ENCODE measurements at regions not wholly inside any gene's neighbourhood (a gene's known extent, or its start where the extent isn't known, plus 50 kb on each side); places are given as distances from the start of the nearest gene placed in this dataset.

- Histone ChIP-seq H4K91ac (ENCODE audit: insufficient read length, low read depth, low read length) (no peak overlapping the region), H3K27ac (ENCODE audit: insufficient read length, low read depth, low read length) (no peak overlapping the region)
- H3K27ac Mint-ChIP-seq = no peak overlapping the region
Measured at GRCh38 chr10:120369856-120370276, 87.2 kb upstream of the PLPP4 start.

More at GRCh38 chr10:120369856-120370276, 87.2 kb upstream of the PLPP4 start:
- no peak overlapping the region for H3K9ac ChIP-seq (ENCODE audit: extremely low read depth, insufficient read length, low read length)
- H3K27me3 ChIP-seq (ENCODE audit: insufficient read depth, low read length) = no peaks in the 10 kb centered on the region
- no peak overlapping the region for H3K14ac ChIP-seq (ENCODE audit: insufficient read depth, low read length)
- no peaks in the 10 kb centered on the region for H3K9me3 Mint-ChIP-seq
- no peak overlapping the region for H3K4ac ChIP-seq (ENCODE audit: low read depth, low read length)
- no peaks in the 10 kb centered on the region for H3K23me2 ChIP-seq (ENCODE audit: insufficient read length, low read depth, low read length, poor library complexity, severe bottlenecking)
- H2BK15ac ChIP-seq (ENCODE audit: low read depth, low read length) = no peak overlapping the region
- H3K9me3 ChIP-seq (ENCODE audit: control insufficient read depth, low read depth, low read length) = no peaks in the 10 kb centered on the region
- no peak overlapping the region for H4K8ac ChIP-seq (replicated peaks; ENCODE audit: insufficient read length, low read depth, low read length)
- peaks cover 5% of the 10 kb centered on the region for H3K27me3 Mint-ChIP-seq (ENCODE audit: low read depth)
- H2BK5ac ChIP-seq (ENCODE audit: insufficient read length, low read length) = no peak overlapping the region
- H3K18ac ChIP-seq (ENCODE audit: insufficient read length, low read depth, low read length) = no peak overlapping the region
- H2BK120ac ChIP-seq (ENCODE audit: low read depth, low read length, poor library complexity, severe bottlenecking) = no peak overlapping the region
- H3K4me2 ChIP-seq (ENCODE audit: insufficient read depth, insufficient read length, low read length) = no peak overlapping the region
- no peak overlapping the region for H3T11ph ChIP-seq (ENCODE audit: low read length)
- H3K4me3 Mint-ChIP-seq = no peak overlapping the region
- no peak overlapping the region for H2BK12ac ChIP-seq (ENCODE audit: insufficient read length, low read depth, low read length)
- no peak overlapping the region for H2AK5ac ChIP-seq (ENCODE audit: insufficient read length, low read length)
- no peak overlapping the region for H4K5ac ChIP-seq (ENCODE audit: insufficient read length, low read depth, low read length)
- no peak overlapping the region for H3K56ac ChIP-seq (ENCODE audit: insufficient read length, low read depth, low read length)
- WGBS (ENCODE audit: extremely low coverage, insufficient read length, low lambda C conversion rate) = no CpG with 5 or more reads among the region's 2 CpGs
- no peaks in the 10 kb centered on the region for H3K4me1 Mint-ChIP-seq
- no peaks in the 10 kb centered on the region for H3K36me3 Mint-ChIP-seq (ENCODE audit: insufficient read depth in 1 of 3, low read depth in 3 of 3)
- DNase-seq = no peak
- no peak overlapping the region for H2BK20ac ChIP-seq (ENCODE audit: low read depth, low read length, poor library complexity, severe bottlenecking)
- TF ChIP-seq CTCF (conservative IDR thresholded peaks at IDR 0.05) = no peak
- H3K23ac ChIP-seq (ENCODE audit: insufficient read length, low read depth, low read length) = no peak overlapping the region
- no peaks in the 10 kb centered on the region for H3K79me2 ChIP-seq (ENCODE audit: insufficient read depth, low read length)
- no peaks in the 10 kb centered on the region for H4K20me1 ChIP-seq (ENCODE audit: control insufficient read depth, insufficient read depth, insufficient read length)
- H3K4me1 ChIP-seq (ENCODE audit: insufficient read depth, low read length) = no peaks in the 10 kb centered on the region
- no peak overlapping the region for H2AFZ ChIP-seq (ENCODE audit: low read length)
- no peaks in the 10 kb centered on the region for H3K79me1 ChIP-seq (ENCODE audit: insufficient read depth, low read depth, low read length, poor library complexity, severe bottlenecking)

Data from H9 (cell line).